T-cell (primary cell): ENCODE measurements at regions not wholly inside any gene's neighbourhood (a gene's known extent, or its start where the extent isn't known, plus 50 kb on each side); places are given as distances from the start of the nearest gene placed in this dataset.

ENCODE experiments used
- ATAC-seq, 4 experiments: fragments of 200-7000 bp in 3 of 4; fragments of 150-1000 bp in 1 of 4; cut with Tn5 transposase; replicated peaks in 1 of 4; 1 replicate in 3 of 4; 2 replicates in 1 of 4; pipeline ENCODE4 v1.10.0; 2021; ENCODE audit warnings: moderate library complexity in 3 of 4, mild to moderate bottlenecking in 2 of 4, moderate number of reproducible peaks in 1 of 4
- CTCF ChIA-PET, 2 donors: fragments of 300-600 bp; sonication (Branson Sonifier 250); formaldehyde crosslinking; loops; one replicate each; lab custom pipeline; 2022; ENCODE audit warnings: antibody characterized with exemption in 2 of 2; lab: Charles Lee
- POLR2A ChIA-PET, 2 donors: fragments of 300-600 bp; sonication (Branson Sonifier 250); formaldehyde crosslinking; loops; one replicate each; lab custom pipeline; 2022; ENCODE audit warnings: antibody characterized with exemption in 2 of 2; lab: Charles Lee
- DNase-seq, 35 experiments: peaks; one replicate each; pipeline versions ENCODE4 v3.0.0 to v3.0.0-alpha.2; 2013 to 2023
- H3K27ac ChIP-seq: one replicate; pipeline ENCODE4 v1.5.1; 2013; ENCODE audit warnings: low read length
- H3K27me3 ChIP-seq, 2 experiments: replicated peaks in 1 of 2; 1 replicate in 1 of 2; 2 replicates in 1 of 2; pipeline versions ENCODE4 v1.6.1 to v1.7.0; 2013; ENCODE audit warnings: low read length in 1 of 2, mixed read lengths in 1 of 2; ENCODE audit not compliant: control insufficient read depth in 2 of 2, insufficient read depth in 2 of 2; ENCODE audit errors: extremely low read depth in 1 of 2
- H3K36me3 ChIP-seq, 2 donors: 1 replicate in 1 of 2; 2 replicates in 1 of 2; pipeline versions ENCODE4 v1.6.1 to v1.7.0; 2013; ENCODE audit warnings: low read length in 1 of 2; ENCODE audit not compliant: control insufficient read depth in 2 of 2, insufficient read depth in 1 of 2; ENCODE audit errors: extremely low read depth in 1 of 2
- H3K4me1 ChIP-seq, 2 experiments: 1 replicate in 1 of 2; 2 replicates in 1 of 2; pipeline versions ENCODE4 v1.6.1 to v1.7.0; 2013; ENCODE audit warnings: low read length in 2 of 2, mixed read lengths in 1 of 2; ENCODE audit not compliant: insufficient read depth in 2 of 2, control insufficient read depth in 1 of 2; ENCODE audit errors: extremely low read depth in 1 of 2
- H3K4me3 ChIP-seq, 2 donors: 1 replicate in 1 of 2; 2 replicates in 1 of 2; pipeline versions ENCODE4 v1.5.1 to v1.7.0; 2013; ENCODE audit warnings: mild to moderate bottlenecking in 2 of 2, low read length in 1 of 2, moderate library complexity in 1 of 2; ENCODE audit not compliant: control insufficient read depth in 1 of 2; ENCODE audit errors: extremely low read depth in 1 of 2
- H3K9me3 ChIP-seq: 2 replicates; pipeline ENCODE4 v1.7.0; 2013
- H3K27ac Mint-ChIP-seq, 2 donors: one replicate each; pipeline ENCODE4 v1.8.0; 2020 to 2021; ENCODE audit warnings: mild to moderate bottlenecking in 2 of 2, mixed read lengths in 2 of 2
- H3K27me3 Mint-ChIP-seq, 2 donors: one replicate each; pipeline ENCODE4 v1.8.0; 2021 to 2022; ENCODE audit warnings: mixed read lengths in 2 of 2
- H3K36me3 Mint-ChIP-seq: one replicate; pipeline ENCODE4 v1.8.0; 2021; ENCODE audit warnings: mixed read lengths
- H3K4me1 Mint-ChIP-seq, 3 donors: one replicate each; pipeline ENCODE4 v1.8.0; 2020 to 2022; ENCODE audit warnings: mixed read lengths in 3 of 3, mild to moderate bottlenecking in 1 of 3
- H3K4me3 Mint-ChIP-seq, 3 donors: one replicate each; pipeline ENCODE4 v1.8.0; 2020 to 2022; ENCODE audit warnings: mild to moderate bottlenecking in 3 of 3, mixed read lengths in 3 of 3, moderate library complexity in 3 of 3
- H3K9me3 Mint-ChIP-seq, 3 donors: one replicate each; pipeline ENCODE4 v1.8.0; 2020 to 2022; ENCODE audit warnings: mixed read lengths in 3 of 3
- WGBS: methylation state at CpG from one replicate; pipeline ENCODE4 v1.1.5; 2013; ENCODE audit warnings: missing lambda C conversion rate; ENCODE audit not compliant: insufficient coverage; 5-methylcytosine and 5-hydroxymethylcytosine counted together

DNA sequence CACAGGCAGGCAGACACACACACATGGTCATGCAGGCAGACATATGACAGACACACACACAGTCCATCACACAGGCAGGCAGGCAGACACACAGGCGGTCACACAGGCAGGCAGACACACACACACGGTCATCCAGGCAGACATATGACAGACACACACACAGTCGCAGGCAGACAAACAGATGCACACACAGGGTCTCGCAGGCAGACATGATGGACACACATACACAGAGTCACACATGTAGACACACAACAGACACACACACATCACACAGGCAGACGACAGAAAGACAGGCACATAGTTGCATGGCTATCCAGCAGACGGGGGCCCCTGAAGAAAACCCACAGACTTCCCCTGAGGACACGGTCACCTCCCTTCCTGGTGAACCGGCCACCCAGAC is 135.4 kb downstream of the NCOR2 start:
- ATAC-seq (no peak), DNase-seq (no peak)
- Mint-ChIP-seq H3K4me1 (peaks cover 2 to 12% (median 7%) of the 10 kb centered on the region in 3 donors), H3K36me3 (peaks cover 7% of the 10 kb centered on the region), H3K9me3 (no peaks in the 10 kb centered on the region), H3K27me3 (no peaks in the 10 kb centered on the region), H3K27ac (peak overlapping the region in 1 of 2 donors; percentile 22), H3K4me3 (no peak overlapping the region)
- Histone ChIP-seq H3K9me3 (no peaks in the 10 kb centered on the region), H3K4me3 (no peak overlapping the region), H3K36me3 (peaks cover 14 to 40% of the 10 kb centered on the region in 2 donors), H3K4me1 (peaks cover 0 to 20% of the 10 kb centered on the region in 2 experiments), H3K27ac (no peak overlapping the region), H3K27me3 (no peaks in the 10 kb centered on the region)
- CTCF ChIA-PET: no interaction called here
- POLR2A ChIA-PET: no interaction called here
- WGBS: 86% methylated on average over 7 of the region's 8 CpGs

DNA sequence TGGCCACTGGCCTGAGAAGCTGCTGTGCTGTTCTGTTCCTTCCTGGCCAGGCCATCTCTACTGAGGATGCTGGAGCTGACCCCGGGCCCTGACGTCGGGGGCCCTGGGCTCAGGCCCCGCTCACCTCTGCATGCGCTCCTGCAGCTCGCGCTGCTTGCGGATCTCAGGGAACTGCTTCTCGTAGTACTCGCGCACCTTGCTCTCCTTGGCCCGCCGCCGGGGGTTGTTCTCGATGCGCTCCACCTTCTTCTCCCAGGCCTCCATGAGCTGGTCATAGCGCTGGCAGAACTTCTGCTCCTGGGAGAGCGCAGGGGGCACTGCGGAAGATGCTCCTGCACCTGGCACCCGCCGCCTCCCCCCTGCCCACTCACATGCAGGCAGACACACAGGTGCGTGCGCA is 135.6 kb downstream of the RFLNA start:
- Histone ChIP-seq H3K27ac (no peak overlapping the region), H3K4me3 (no peak overlapping the region), H3K9me3 (no peaks in the 10 kb centered on the region), H3K36me3 (peaks cover 21 to 51% of the 10 kb centered on the region in 2 donors), H3K4me1 (peaks cover 0 to 22% of the 10 kb centered on the region in 2 experiments), H3K27me3 (no peaks in the 10 kb centered on the region)
- CTCF ChIA-PET: no interaction called here
- DNase-seq: no peak
- 98% methylated on average over 23 of the region's 23 CpGs for WGBS
- Mint-ChIP-seq H3K4me1 (peaks cover 0 to 8% (median 4%) of the 10 kb centered on the region in 3 donors), H3K36me3 (peaks cover 18% of the 10 kb centered on the region), H3K9me3 (no peaks in the 10 kb centered on the region), H3K4me3 (no peak overlapping the region), H3K27ac (no peak overlapping the region), H3K27me3 (no peaks in the 10 kb centered on the region)
- ATAC-seq: no peak
- POLR2A ChIA-PET: no interaction called here

DNA sequence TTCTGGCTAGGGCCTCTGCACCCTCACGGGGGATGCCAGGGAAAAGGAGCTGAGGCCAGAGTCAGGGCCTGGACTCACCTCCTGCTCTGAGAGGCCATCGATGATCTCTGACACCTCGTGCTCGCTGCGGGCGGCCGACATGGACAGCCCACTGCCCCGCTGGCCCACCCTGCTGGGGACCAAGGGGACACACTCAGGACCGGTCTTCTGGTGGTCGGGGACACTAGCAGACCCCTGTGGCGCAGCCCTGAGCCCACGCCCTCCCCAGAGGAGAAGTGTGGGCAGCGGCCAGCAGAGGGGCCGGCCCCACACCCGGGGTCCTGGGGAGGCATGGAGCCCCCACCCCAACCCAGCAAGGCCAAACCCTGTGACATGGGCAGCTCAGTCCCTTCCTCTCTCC is 134.6 kb downstream of the RFLNA start:
- POLR2A ChIA-PET: no interaction called here

DNA sequence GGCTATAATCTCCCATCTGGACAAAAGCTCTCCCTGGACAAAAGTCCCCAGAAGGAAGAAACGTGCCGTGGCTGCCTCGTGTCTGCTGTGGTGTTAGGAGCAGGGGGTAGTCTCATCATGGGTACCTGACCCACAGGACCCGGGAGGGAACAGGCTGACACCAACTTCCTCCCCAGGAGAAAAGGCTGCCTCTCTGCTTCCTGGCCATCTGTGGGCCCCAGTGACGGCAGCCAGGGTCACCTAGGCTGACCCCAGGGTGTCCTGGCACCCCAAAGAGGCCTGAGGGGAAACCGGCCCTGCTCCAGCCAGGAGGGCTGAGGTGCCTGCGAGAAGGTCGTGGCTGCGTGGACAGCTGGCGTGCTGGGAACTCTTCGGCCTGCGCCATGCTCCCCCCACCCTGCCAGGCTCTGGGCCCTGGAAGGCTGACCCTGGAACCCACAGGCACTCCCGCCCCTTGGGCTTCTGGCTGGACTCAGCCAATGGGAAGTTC is 133.9 kb downstream of the RFLNA start:
- H3K9me3 Mint-ChIP-seq: no peaks in the 10 kb centered on the region
- no peak overlapping the region for H3K4me3 Mint-ChIP-seq
- Histone ChIP-seq H3K4me1 (peaks cover 0 to 32% of the 10 kb centered on the region in 2 experiments), H3K36me3 (peaks cover 30 to 61% of the 10 kb centered on the region in 2 donors), H3K4me3 (no peak overlapping the region), H3K9me3 (no peaks in the 10 kb centered on the region), H3K27ac (no peak overlapping the region), H3K27me3 (no peaks in the 10 kb centered on the region)
- CTCF ChIA-PET: no interaction called here
- no peak for DNase-seq
- peaks cover 0 to 8% (median 4%) of the 10 kb centered on the region in 3 donors for H3K4me1 Mint-ChIP-seq
- POLR2A ChIA-PET: no interaction called here
- H3K36me3 Mint-ChIP-seq: peaks cover 25% of the 10 kb centered on the region
- 82% methylated on average over 10 of the region's 13 CpGs for WGBS
- H3K27me3 Mint-ChIP-seq: no peaks in the 10 kb centered on the region
- ATAC-seq: no peak
- H3K27ac Mint-ChIP-seq: peak overlapping the region in 1 of 2 donors; percentile 34

More for the DNA sequence above, 134.6 kb downstream of the RFLNA start:
- H3K9me3 Mint-ChIP-seq: no peaks in the 10 kb centered on the region
- H3K36me3 ChIP-seq: peaks cover 25 to 58% of the 10 kb centered on the region in 2 donors
- H3K4me1 ChIP-seq: peaks cover 0 to 27% of the 10 kb centered on the region in 2 experiments
- 95% methylated on average over 15 of the region's 15 CpGs for WGBS
- no peak overlapping the region for H3K27ac Mint-ChIP-seq
- peaks cover 19% of the 10 kb centered on the region for H3K36me3 Mint-ChIP-seq
- H3K4me1 Mint-ChIP-seq: peaks cover 0 to 8% (median 4%) of the 10 kb centered on the region in 3 donors
- CTCF ChIA-PET: no interaction called here
- no peak overlapping the region for H3K27ac ChIP-seq
- H3K4me3 Mint-ChIP-seq: no peak overlapping the region
- H3K9me3 ChIP-seq: no peaks in the 10 kb centered on the region
- ATAC-seq (no peak), DNase-seq (no peak)
- no peaks in the 10 kb centered on the region for H3K27me3 ChIP-seq
- H3K4me3 ChIP-seq: no peak overlapping the region
- H3K27me3 Mint-ChIP-seq: no peaks in the 10 kb centered on the region

DNA sequence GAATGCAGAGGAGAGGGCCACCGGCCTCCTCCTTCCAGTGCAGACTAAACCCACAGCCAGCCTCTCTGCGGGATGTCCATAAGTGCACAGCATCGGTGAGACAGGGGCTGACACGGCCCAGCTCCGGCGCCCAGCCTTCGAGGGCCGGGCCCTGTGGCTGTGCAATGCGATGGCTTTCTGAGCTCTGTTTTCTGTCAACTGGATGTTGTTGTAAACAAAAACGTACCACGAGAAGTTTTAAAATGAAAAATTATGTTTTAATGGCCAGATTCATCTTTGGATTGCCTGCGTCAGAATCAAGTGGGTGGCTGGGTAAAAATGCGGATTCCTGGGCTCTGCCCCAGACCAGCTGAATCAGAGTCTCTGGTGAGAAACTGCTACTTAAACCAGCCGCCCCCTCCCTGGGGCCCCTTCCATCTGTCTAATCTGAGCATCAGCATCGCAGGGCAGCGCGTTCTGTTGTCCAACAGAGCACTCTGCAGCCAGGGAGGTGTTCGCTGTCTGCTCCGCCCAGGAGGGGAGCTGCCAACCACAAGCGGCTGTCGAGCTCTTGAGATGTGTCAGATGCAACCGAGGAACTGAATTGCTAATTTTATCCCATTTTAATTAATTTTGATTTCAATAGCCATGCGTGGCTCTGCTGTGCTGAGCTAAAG is 133.4 kb downstream of the RFLNA start:
- Histone ChIP-seq H3K4me1 (peaks cover 0 to 37% of the 10 kb centered on the region in 2 experiments), H3K9me3 (no peaks in the 10 kb centered on the region)

DNA sequence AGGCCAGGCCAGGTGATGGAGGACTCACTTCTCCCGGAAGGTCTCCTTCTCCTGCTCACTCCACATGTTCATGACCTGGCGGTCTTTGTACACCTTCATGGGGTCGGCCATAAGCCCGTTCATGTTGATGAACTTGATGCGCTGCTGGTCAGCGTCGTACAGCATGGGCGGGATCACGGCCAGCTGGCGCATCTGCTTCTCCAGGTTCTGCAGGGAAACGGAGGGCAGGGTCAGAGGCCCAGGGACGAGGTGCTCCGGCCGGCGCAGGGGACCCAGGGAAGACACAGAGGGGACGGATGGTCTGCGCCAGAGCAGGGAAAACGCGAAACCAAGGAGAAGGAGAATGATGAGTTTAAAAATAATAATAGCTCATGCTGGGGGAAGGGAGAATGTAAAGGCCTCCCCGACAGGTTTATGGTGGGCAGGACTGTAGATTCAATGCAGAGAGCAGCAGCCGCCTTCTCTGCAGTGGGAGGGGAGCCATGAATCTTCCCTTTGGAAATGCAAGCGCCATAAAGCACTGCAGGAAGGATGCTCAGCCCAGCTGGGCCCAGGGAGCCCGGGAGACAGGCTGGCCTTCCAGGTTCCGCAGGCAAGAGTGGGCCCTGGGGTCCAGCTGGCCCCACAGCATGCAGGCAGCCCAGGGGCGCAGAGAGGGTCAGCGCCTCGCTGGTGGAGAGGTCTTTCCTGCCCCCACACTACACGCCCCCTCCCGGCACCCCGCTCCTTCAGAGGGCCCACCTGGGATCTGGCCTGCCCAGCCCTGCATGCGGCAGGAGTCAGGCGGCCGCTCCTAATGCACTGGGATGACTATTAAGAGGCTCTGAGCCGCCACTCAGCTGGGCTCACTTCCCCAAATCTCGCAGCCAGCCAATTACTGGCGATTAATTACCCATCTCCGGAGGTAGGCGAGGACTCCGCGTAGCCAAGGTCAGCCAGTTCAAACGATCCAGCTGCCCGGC is 132.0 kb downstream of the RFLNA start:
- Histone ChIP-seq H3K9me3 (no peaks in the 10 kb centered on the region), H3K4me1 (peaks cover 0 to 40% of the 10 kb centered on the region in 2 experiments), H3K36me3 (peaks cover 43 to 74% of the 10 kb centered on the region in 2 donors), H3K27me3 (no peaks in the 10 kb centered on the region), H3K4me3 (no peak overlapping the region), H3K27ac (no peak overlapping the region)
- Mint-ChIP-seq H3K9me3 (no peaks in the 10 kb centered on the region), H3K27me3 (no peaks in the 10 kb centered on the region), H3K4me1 (peaks cover 0 to 4% (median 2%) of the 10 kb centered on the region in 3 donors), H3K36me3 (peaks cover 27% of the 10 kb centered on the region), H3K4me3 (no peak overlapping the region), H3K27ac (no peak overlapping the region)
- ATAC-seq (no peak), DNase-seq (no peak)
- WGBS: 99% methylated on average over 37 of the region's 42 CpGs
- CTCF ChIA-PET: no interaction called here
- POLR2A ChIA-PET: no interaction called here

More for the DNA sequence above, 133.4 kb downstream of the RFLNA start:
- Histone ChIP-seq H3K4me3 (no peak overlapping the region), H3K36me3 (peaks cover 35 to 62% of the 10 kb centered on the region in 2 donors), H3K27ac (no peak overlapping the region), H3K27me3 (no peaks in the 10 kb centered on the region)
- Mint-ChIP-seq H3K4me3 (no peak overlapping the region), H3K27ac (peak overlapping the region in 1 of 2 donors; percentile 34), H3K27me3 (no peaks in the 10 kb centered on the region), H3K4me1 (peaks cover 0 to 8% (median 4%) of the 10 kb centered on the region in 3 donors), H3K36me3 (peaks cover 29% of the 10 kb centered on the region), H3K9me3 (no peaks in the 10 kb centered on the region)
- DNase-seq (peak in 1 of 35 experiments; percentile 16), ATAC-seq (no peak)
- WGBS: 75% methylated on average over 8 of the region's 23 CpGs
- ChIA-PET CTCF (no interaction called here), POLR2A (no interaction called here)
